HUDEP-2 (cell line): ENCODE measurements at regions not wholly inside any gene's neighbourhood (a gene's known extent, or its start where the extent isn't known, plus 50 kb on each side); places are given as distances from the start of the nearest gene placed in this dataset.

Experiments
- DNase-seq, 76 experiments: peaks; one replicate each; lab custom pipeline; 2025; ENCODE audit not compliant: unreplicated experiment in 76 of 76; lab: John Stamatoyannopoulos, UW

GRCh38 chr17:79332011-79332554 is 257.5 kb downstream of the ENGASE start:
- DNase-seq: no peak

DNA sequence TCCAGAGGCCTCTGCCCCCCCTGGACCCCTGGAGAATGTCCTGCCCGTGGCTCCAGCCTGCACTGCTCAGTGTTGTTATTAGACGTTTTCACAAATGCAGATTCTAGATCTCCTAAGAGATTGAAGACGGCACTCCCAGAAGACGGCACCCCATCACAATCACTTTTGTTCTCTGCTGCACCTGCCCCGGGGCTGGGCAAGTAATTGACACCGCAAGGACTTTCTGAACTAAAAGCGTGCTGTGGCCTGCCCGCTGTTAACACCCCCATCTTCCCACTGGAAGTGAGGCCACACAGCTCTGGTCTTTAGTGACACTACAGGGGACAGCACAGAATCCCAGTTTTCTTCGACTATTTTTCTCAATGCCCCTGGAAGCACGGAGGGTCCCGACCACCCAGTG is 256.9 kb downstream of the ENGASE start:
- DNase-seq: no peak

DNA sequence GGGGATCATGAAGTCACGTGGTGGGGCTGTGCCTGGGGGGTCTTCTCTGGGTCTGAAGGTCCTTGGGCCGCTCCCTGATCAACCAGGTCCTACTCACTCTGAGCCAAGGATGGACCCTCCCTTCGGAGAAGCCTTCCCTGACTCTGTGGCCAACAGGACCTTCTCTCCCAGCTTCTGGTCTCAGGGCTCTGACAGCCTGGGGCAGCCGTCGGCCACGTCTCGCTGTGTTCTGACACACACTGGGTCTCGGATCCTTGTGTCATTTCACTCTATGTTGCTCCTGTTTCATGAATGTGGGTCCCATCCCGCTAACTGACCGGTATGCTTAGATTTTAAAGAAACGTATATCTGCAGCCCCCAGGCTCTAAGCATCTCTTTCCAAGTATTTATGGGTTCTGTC is 256.1 kb downstream of the ENGASE start:
- no peak for DNase-seq

- no peak for DNase-seq
These were observed 255.6 kb downstream of the ENGASE start for GRCh38 chr17:79330229-79330628.

DNA sequence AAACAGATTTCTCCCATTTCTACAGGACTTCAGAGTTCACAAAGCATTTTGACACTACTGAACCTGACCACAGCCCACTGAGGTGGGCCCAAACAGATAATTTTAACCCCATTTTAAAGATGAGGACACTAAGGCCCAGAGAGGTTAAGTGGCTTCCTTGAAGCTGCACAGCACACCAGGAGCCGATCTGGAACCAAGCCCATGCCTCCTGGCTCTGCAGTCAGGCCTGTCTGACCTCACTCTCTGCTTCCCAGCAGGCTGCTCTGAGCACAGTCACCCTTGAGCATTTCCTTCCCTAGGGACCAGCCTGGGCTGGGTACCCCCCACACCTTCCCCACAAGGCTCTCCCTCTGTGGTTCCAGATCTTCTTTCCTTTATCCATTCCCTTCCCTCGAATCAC is 252.2 kb downstream of the ENGASE start:
- DNase-seq: no peak

- no peak for DNase-seq
These were observed 251.2 kb downstream of the ENGASE start for GRCh38 chr17:79325709-79326430.

GRCh38 chr17:79324194-79324593 is 249.6 kb downstream of the ENGASE start:
- DNase-seq: no peak

GRCh38 chr17:79323566-79323965 is 248.9 kb downstream of the ENGASE start:
- no peak for DNase-seq

GRCh38 chr17:79322211-79323123 is 247.8 kb downstream of the ENGASE start:
- DNase-seq: no peak

DNA sequence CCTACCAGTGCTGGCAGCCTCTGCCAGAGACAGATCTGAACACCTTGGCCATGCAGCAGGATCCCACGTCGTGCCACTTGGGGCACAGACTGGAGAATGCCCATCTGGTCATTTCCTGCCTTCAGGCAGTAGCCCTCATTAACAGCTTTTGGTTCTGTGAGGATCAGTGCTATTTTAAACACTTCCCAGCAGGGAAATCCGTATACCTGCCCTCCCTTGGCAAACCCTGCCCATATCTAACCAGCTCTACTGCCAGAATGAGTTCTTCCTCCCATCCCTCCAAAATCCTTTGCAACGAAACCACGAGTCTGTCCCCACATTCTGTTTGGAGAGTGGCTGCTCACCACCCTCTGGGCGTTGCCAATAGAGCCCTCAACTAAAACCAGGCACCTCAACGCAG is 245.7 kb downstream of the ENGASE start:
- no peak for DNase-seq

DNA sequence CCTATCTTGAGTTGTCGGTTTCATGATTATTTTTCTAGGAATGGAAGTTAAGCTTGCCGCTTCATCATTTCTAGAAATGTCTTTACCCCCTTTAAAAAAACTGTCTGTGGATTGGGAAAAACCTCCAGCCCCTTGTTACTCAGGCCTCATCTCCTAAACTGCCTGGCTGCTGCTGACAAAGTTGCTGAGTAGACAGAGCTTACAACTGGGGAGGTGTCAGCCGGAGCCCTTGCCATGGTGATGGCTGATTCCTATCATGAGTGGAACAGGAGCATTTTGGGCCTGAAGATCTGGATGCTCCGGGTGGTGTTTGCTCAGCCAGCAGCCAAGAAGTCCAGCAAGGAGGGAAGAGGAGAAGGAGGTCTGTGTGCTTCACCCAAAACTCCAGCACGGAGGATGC is 243.3 kb downstream of the ENGASE start:
- DNase-seq: no peak

DNA sequence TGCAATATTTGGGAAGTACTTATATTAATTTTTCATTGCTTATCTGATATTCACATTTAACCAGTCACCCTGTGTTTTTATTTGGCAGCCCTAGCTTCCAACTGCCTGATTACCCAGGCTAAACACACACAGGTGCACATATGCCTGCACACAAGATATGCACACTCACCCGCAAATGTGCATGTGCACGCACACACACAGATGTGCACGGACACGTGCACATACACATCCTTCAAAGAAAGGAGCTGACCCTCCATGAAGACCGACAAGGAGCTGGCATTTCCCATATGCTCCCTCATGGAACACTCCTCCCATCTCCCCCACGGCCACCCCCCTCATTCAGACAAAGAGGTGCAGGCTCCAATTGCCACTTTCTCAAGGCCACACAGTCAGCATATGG is 242.2 kb downstream of the ENGASE start:
- DNase-seq: no peak

- no peak for DNase-seq
These were observed 240.9 kb downstream of the ENGASE start for GRCh38 chr17:79315358-79316105.

DNA sequence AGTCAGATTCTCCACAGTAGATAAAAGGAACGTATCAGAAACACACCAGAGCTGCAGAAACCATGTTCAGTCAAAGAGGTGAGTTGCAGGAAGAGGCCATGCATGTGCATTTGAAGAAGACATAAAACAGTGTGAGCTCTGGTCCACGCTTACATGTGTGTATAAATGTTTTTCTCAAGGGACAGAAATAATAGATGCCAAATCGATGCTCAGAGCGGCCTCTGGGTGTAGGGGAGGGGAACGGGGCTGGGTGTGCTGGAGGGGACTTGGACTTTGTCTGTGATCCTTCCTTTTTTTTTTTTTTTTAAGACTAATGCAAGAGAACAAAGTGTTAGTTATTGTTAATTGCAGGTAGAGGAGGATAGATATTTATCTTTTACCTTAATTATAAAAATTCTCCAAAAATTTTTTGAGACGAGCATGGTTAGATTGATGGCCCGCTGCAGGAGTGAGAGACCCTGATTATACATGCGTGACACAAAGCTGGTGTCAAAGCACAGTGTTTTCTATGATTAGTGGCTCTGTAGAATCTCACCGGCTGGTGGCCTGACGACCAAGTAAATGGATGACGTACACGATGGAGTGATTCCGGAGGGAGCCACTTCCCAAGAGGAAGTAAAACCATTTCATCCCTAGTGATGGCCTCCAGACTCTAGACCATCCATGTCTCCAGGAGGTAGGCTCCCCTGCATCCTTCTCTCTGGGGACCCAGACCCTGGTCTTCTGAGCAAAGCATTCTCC is 240.2 kb downstream of the ENGASE start:
- no peak for DNase-seq

DNA sequence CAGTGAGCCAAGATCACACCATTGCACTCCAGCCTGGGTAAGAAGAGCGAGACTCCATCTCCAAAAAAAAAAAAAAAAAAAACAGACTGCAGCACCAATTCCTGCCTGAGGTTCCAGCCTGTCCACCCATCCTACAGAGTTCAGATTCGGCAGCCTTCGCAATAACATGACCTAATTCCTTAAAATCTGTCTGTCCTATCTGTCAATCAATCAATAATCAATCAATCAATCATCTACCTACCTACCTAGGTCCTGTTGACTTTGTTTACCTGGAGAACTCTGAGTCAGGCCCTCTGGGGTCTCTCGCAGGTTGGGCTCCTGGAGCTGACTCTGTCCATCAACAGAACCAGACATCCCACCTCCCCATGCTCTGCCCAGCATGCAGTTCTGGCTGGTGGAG is 236.7 kb downstream of the ENGASE start:
- DNase-seq: no peak

DNA sequence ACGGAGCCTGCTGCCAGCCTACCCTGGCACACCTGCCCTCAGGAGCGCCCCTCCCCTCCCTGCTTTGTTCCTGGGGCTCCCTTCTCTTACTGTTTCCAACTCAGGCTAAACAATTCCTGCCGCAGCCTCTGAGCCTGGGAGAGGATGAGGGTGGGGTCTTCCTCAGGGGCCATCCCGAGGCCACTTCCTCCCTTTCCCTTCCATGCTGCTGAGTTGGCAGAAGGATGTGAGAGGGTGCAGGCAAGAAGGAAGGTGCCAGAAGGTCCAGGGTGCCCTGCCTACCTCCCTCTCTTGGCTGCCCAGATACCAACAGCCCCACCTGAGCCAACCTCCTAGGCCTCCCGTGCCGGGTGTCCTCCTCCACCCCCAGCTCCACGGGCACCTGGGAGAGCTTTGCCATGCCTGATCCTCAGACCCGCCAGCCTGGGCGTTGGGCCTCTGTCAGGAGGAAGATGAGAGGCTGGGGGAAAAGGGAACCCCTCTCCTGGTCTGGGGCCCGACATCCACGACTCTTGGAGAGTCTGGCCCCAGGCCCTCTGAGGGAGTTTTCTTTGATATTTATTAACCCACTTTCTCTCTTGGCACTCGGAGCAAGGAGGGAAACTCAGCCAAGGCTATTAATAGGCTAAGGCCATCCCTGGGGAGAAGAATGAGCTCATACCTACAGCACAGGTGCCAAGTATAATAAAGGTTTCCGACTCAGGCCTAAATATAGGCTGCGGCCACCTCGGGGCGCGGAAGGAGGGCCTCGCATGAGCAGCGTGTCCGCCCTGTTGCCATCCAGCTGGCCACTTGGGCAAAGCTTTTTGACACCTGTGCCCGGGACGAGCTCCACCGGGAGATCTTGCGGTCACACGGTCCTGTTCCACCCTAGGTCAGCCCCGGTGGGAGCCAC is 232.0 kb downstream of the ENGASE start:
- DNase-seq: no peak

- DNase-seq: no peak
These were observed 231.3 kb downstream of the ENGASE start for GRCh38 chr17:79305768-79306423.

DNA sequence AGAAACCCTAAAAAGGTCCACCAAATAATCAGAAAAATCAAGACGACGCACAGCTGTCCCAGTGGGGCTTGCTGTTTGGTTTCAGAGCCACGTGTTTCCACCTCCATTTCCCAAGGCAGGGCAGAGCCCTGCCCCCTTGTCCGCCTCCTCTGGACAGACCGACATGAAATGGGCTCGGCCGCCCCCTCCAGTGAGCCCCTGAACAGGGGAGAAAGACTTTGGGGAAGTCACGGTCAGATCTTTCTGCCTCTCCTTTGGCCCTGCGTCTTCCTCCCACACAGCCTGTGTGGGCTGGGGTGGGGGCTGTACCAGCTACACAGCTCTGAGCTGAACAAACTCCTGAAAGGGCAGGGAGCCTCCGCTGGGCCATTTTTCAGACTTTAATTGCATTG is 230.7 kb downstream of the ENGASE start:
- no peak for DNase-seq

DNA sequence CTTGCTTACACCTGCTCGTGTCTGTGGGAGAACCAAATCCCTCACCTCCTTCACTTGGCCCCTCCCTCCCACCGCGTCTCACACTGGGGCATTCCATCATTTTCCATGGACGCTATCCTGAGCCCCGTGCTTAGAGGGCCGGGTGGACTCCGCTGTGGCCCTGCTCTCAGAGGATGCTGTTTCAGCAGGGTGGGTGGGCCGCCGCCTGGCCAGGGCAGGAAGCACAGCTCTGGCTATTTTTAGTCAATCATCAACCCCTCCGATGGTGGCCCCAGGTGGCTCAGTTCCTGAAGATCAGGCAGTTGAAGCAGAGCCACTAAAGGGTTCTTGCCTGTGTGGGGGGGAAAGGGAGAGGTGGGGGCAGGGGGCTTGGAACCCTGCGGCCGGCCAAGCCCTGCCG is 230.3 kb downstream of the ENGASE start:
- no peak for DNase-seq
